HepG2 (cell line): ENCODE measurements at regions not wholly inside any gene's neighbourhood (a gene's known extent, or its start where the extent isn't known, plus 50 kb on each side); places are given as distances from the start of the nearest gene placed in this dataset.

ENCODE experiments used
- ARID5B ChIP-seq: IDR thresholded peaks from 2 replicates; pipeline ENCODE4 v1.4.0; 2020; ENCODE audit warnings: mild to moderate bottlenecking, missing genetic modification reagents
- ATF3 ChIP-seq: sonication (generic); formaldehyde crosslinking; IDR thresholded peaks from 2 replicates; pipeline ENCODE4 v1.4.0; 2020; ENCODE audit warnings: missing genetic modification reagents
- ETV6 ChIP-seq: sonication (generic); formaldehyde crosslinking; conservative IDR thresholded peaks from 2 replicates; pipeline ENCODE4 v1.4.0; 2020; ENCODE audit warnings: missing genetic modification reagents
- EZH2 ChIP-seq: conservative IDR thresholded peaks from 2 replicates; pipeline ENCODE4 v1.6.1; 2012; ENCODE audit warnings: mild to moderate bottlenecking, low read depth, low read length, moderate library complexity
- FOXA3 ChIP-seq: IDR thresholded peaks from 2 replicates; pipeline ENCODE4 v1.6.1; 2016; ENCODE audit warnings: missing genetic modification reagents, missing compliant biosample characterization
- NCOA2 ChIP-seq: sonication (generic); formaldehyde crosslinking; IDR thresholded peaks from 2 replicates; pipeline ENCODE4 v1.8.0; 2022; ENCODE audit warnings: inconsistent platforms
- SMYD3 ChIP-seq: sonication (generic); formaldehyde crosslinking; IDR thresholded peaks from 2 replicates; pipeline ENCODE4 v1.8.1; 2023; ENCODE audit warnings: mild to moderate bottlenecking, missing genetic modification reagents
- SOX5 ChIP-seq: IDR thresholded peaks from 2 replicates; pipeline ENCODE4 v1.6.1; 2016; ENCODE audit warnings: borderline replicate concordance
- ZBTB3 ChIP-seq: sonication (generic); formaldehyde crosslinking; IDR thresholded peaks from 2 replicates; pipeline ENCODE4 v1.4.0; 2020; ENCODE audit warnings: low read depth, mild to moderate bottlenecking, moderate library complexity, missing genetic modification reagents, borderline replicate concordance
- ZBTB44 ChIP-seq: sonication (generic); formaldehyde crosslinking; IDR thresholded peaks from 2 replicates; pipeline ENCODE4 v1.4.0; 2020; ENCODE audit warnings: missing genetic modification reagents
- ZNF12 ChIP-seq: sonication (generic); formaldehyde crosslinking; IDR thresholded peaks from 2 replicates; pipeline ENCODE4 v1.5.0; 2020; ENCODE audit warnings: missing genetic modification reagents
- ZNF124 ChIP-seq: sonication (generic); formaldehyde crosslinking; IDR thresholded peaks from 2 replicates; pipeline ENCODE4 v1.4.0; 2020; ENCODE audit warnings: missing genetic modification reagents
- ZNF260 ChIP-seq: sonication (generic); formaldehyde crosslinking; IDR thresholded peaks from 2 replicates; pipeline ENCODE4 v1.4.0; 2020; ENCODE audit warnings: missing genetic modification reagents, low read depth, mild to moderate bottlenecking, borderline replicate concordance
- ZNF274 ChIP-seq: sonication (generic); formaldehyde crosslinking; IDR thresholded peaks from 2 replicates; pipeline ENCODE4 v1.5.1; 2020; ENCODE audit warnings: mild to moderate bottlenecking, missing genetic modification reagents
- ZNF317 ChIP-seq: sonication (generic); formaldehyde crosslinking; IDR thresholded peaks from 2 replicates; pipeline ENCODE4 v1.5.0; 2020; ENCODE audit warnings: mild to moderate bottlenecking, missing genetic modification reagents
- ZNF335 ChIP-seq: sonication (generic); formaldehyde crosslinking; IDR thresholded peaks from 2 replicates; pipeline ENCODE4 v1.4.0; 2020; ENCODE audit warnings: missing genetic modification reagents
- ZNF644 ChIP-seq: IDR thresholded peaks from 2 replicates; pipeline ENCODE4 v1.6.1; 2016; ENCODE audit warnings: low read depth
- ZNF816 ChIP-seq: sonication (generic); formaldehyde crosslinking; IDR thresholded peaks from 2 replicates; pipeline ENCODE4 v1.8.0; 2022; ENCODE audit warnings: missing genetic modification reagents, mild to moderate bottlenecking, borderline replicate concordance
- TF ChIP-seq, protein P1 (sequence below): sonication (generic); formaldehyde crosslinking; IDR thresholded peaks from 2 replicates; pipeline ENCODE4 v1.5.1; 2020; ENCODE audit warnings: missing genetic modification reagents, mild to moderate bottlenecking, borderline replicate concordance
- TF ChIP-seq, protein P2 (sequence below): IDR thresholded peaks from 2 replicates; pipeline ENCODE4 v1.6.1; 2012; ENCODE audit warnings: low read depth, low read length, improper control_type of control experiment
- TF ChIP-seq, protein P3 (sequence below): sonication (generic); formaldehyde crosslinking; IDR thresholded peaks from 2 replicates; pipeline ENCODE4 v1.5.0; 2020; ENCODE audit warnings: mild to moderate bottlenecking, missing genetic modification reagents

- TF ChIP-seq ARID5B (CRISPR knock-in tag) (peak; percentile 77), ZBTB3 (CRISPR knock-in tag) (no peak), ZNF260 (CRISPR knock-in tag) (no peak), ZBTB44 (no peak), ATF3 (CRISPR knock-in tag) (peak; percentile 36; the same call in 1 of the 2 replicates), ZNF317 (CRISPR knock-in tag) (no peak), NCOA2 (CRISPR knock-in tag) (peak; percentile 45; the same call in 1 of the 2 replicates), ZNF12 (CRISPR knock-in tag) (peak; percentile 26; the same call in 1 of the 2 replicates), ZNF644 (CRISPR knock-in tag) (peak; percentile 60; the same call in 1 of the 2 replicates), ZNF274 (CRISPR knock-in tag) (no peak), ZNF335 (CRISPR knock-in tag) (no peak), SOX5 (peak; percentile 77; the same call in 1 of the 2 replicates), ETV6 (CRISPR knock-in tag) (no peak), ZNF124 (CRISPR knock-in tag) (no peak), EZH2 (no peak), FOXA3 (CRISPR knock-in tag) (peak; percentile 62; the same call in 1 of the 2 replicates), ZNF816 (CRISPR knock-in tag) (no peak), SMYD3 (no peak)
- TF ChIP-seq, protein P1, sequence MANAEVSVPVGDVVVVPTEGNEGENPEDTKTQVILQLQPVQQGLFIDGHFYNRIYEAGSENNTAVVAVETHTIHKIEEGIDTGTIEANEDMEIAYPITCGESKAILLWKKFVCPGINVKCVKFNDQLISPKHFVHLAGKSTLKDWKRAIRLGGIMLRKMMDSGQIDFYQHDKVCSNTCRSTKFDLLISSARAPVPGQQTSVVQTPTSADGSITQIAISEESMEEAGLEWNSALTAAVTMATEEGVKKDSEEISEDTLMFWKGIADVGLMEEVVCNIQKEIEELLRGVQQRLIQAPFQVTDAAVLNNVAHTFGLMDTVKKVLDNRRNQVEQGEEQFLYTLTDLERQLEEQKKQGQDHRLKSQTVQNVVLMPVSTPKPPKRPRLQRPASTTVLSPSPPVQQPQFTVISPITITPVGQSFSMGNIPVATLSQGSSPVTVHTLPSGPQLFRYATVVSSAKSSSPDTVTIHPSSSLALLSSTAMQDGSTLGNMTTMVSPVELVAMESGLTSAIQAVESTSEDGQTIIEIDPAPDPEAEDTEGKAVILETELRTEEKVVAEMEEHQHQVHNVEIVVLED (CRISPR knock-in tag), result no peak
- TF ChIP-seq, protein P2, sequence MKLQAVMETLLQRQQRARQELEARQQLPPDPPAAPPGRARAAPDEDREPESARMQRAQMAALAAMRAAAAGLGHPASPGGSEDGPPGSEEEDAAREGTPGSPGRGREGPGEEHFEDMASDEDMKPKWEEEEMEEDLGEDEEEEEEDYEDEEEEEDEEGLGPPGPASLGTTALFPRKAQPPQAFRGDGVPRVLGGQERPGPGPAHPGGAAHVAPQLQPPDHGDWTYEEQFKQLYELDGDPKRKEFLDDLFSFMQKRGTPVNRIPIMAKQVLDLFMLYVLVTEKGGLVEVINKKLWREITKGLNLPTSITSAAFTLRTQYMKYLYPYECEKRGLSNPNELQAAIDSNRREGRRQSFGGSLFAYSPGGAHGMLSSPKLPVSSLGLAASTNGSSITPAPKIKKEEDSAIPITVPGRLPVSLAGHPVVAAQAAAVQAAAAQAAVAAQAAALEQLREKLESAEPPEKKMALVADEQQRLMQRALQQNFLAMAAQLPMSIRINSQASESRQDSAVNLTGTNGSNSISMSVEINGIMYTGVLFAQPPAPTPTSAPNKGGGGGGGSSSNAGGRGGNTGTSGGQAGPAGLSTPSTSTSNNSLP, result 0 out of 2 replicates have a peak, but pooled peaks have one; percentile 50
- TF ChIP-seq, protein P3, sequence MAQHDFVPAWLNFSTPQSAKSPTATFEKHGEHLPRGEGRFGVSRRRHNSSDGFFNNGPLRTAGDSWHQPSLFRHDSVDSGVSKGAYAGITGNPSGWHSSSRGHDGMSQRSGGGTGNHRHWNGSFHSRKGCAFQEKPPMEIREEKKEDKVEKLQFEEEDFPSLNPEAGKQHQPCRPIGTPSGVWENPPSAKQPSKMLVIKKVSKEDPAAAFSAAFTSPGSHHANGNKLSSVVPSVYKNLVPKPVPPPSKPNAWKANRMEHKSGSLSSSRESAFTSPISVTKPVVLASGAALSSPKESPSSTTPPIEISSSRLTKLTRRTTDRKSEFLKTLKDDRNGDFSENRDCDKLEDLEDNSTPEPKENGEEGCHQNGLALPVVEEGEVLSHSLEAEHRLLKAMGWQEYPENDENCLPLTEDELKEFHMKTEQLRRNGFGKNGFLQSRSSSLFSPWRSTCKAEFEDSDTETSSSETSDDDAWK (CRISPR knock-in tag), result no peak
Observed at GRCh38 chr13:34678154-34678553, 263.9 kb upstream of the NBEA start (continued).
